Upper lobe of left lung (tissue), 4 donors: ENCODE measurements at regions not wholly inside any gene's neighbourhood (a gene's known extent, or its start where the extent isn't known, plus 50 kb on each side); places are given as distances from the start of the nearest gene placed in this dataset.

Experiments
- CTCF ChIP-seq, 6 experiments: fragments of 450-650 bp in 4 of 6; fragments of 200-600 bp in 2 of 6; sonication (generic) in 2 of 6; IDR thresholded peaks; one replicate each; pipeline ENCODE4 v1.5.1; 2016 to 2019; ENCODE audit warnings: antibody characterized with exemption in 6 of 6
- EP300 ChIP-seq, 4 donors: sonication (generic); formaldehyde crosslinking; IDR thresholded peaks; one replicate each; pipeline ENCODE4 v1.5.1; 2017; ENCODE audit warnings: antibody characterized with exemption in 4 of 4, control low read depth in 2 of 4
- POLR2A ChIP-seq, 4 donors: fragments of 450-650 bp; IDR thresholded peaks; one replicate each; pipeline ENCODE4 v1.5.1; 2016 to 2017; ENCODE audit warnings: antibody characterized with exemption in 4 of 4, mild to moderate bottlenecking in 2 of 4
- POLR2AphosphoS5 ChIP-seq, 2 donors: sonication (generic); formaldehyde crosslinking; IDR thresholded peaks; one replicate each; pipeline ENCODE4 v1.5.1; 2017; ENCODE audit warnings: antibody characterized with exemption in 2 of 2

- no peak for TF ChIP-seq POLR2A (IDR thresholded peaks at IDR 0.05)
- TF ChIP-seq CTCF (IDR thresholded peaks at IDR 0.05), result no peak
- TF ChIP-seq POLR2AphosphoS5 (IDR thresholded peaks at IDR 0.05), result no peak
- no peak for TF ChIP-seq EP300 (IDR thresholded peaks at IDR 0.05)
Observed at GRCh38 chr21:41090981-41091380, 77.0 kb upstream of the BACE2 start.
